PFSK-1 (cell line): ENCODE measurements at regions not wholly inside any gene's neighbourhood (a gene's known extent, or its start where the extent isn't known, plus 50 kb on each side); places are given as distances from the start of the nearest gene placed in this dataset.

Experiments
- POLR2AphosphoS5 ChIP-seq: IDR thresholded peaks from 2 replicates; pipeline ENCODE4 v1.6.1; 2012; ENCODE audit warnings: low read depth, mild to moderate bottlenecking, control low read depth, low read length, moderate library complexity
- REST ChIP-seq, 2 experiments: IDR thresholded peaks; 2 replicates each; pipeline versions ENCODE4 v1.6.1 to v1.8.0; 2011 to 2012; ENCODE audit warnings: low read depth in 2 of 2, low read length in 2 of 2, control low read depth in 1 of 2, inconsistent platforms in 1 of 2, mild to moderate bottlenecking in 1 of 2, moderate library complexity in 1 of 2; ENCODE audit not compliant: insufficient read depth in 1 of 2
- TAF1 ChIP-seq: IDR thresholded peaks from 2 replicates; pipeline ENCODE4 v1.6.1; 2012; ENCODE audit warnings: low read length, control low read depth, borderline replicate concordance; ENCODE audit not compliant: insufficient read depth

- TF ChIP-seq POLR2AphosphoS5 (no peak), REST (IDR thresholded peaks at IDR 0.05; ENCODE audit: insufficient read depth in 1 of 2, low read depth in 2 of 2, low read length in 2 of 2) (no peak), TAF1 (no peak)
These were observed 487.8 kb downstream of the EDEM1 start for GRCh38 chr3:5675319-5675718.
